H9 (cell line): ENCODE measurements at regions not wholly inside any gene's neighbourhood (a gene's known extent, or its start where the extent isn't known, plus 50 kb on each side); places are given as distances from the start of the nearest gene placed in this dataset.

Source experiments
- DNase-seq: peaks from one replicate; pipeline ENCODE4 v3.0.0-alpha.2; 2017
- H2AFZ ChIP-seq: one replicate; pipeline ENCODE4 v1.6.1; 2013; ENCODE audit warnings: mild to moderate bottlenecking, low read length, control low read depth, moderate library complexity
- H2AK5ac ChIP-seq: 2 replicates; pipeline ENCODE4 v1.6.1; 2013; ENCODE audit warnings: low read length, control low read depth, mixed read lengths; ENCODE audit not compliant: insufficient read length
- H2BK120ac ChIP-seq: one replicate; pipeline ENCODE4 v1.6.1; 2013; ENCODE audit warnings: low read depth, mild to moderate bottlenecking, low read length, control low read depth, inconsistent platforms; ENCODE audit not compliant: poor library complexity, severe bottlenecking
- H2BK12ac ChIP-seq: 2 replicates; pipeline ENCODE4 v1.6.1; 2013; ENCODE audit warnings: low read length, control low read depth, mixed read lengths, low read depth; ENCODE audit not compliant: insufficient read length
- H2BK15ac ChIP-seq: 2 replicates; pipeline ENCODE4 v1.6.1; 2013; ENCODE audit warnings: low read depth, low read length, control low read depth
- H2BK20ac ChIP-seq: one replicate; pipeline ENCODE4 v1.6.1; 2013; ENCODE audit warnings: low read depth, mild to moderate bottlenecking, low read length, control low read depth, inconsistent platforms; ENCODE audit not compliant: poor library complexity, severe bottlenecking
- H2BK5ac ChIP-seq: 2 replicates; pipeline ENCODE4 v1.6.1; 2013; ENCODE audit warnings: low read length, control low read depth, mixed read lengths; ENCODE audit not compliant: insufficient read length
- H3K14ac ChIP-seq: 2 replicates; pipeline ENCODE4 v1.6.1; 2013; ENCODE audit warnings: low read length, control low read depth; ENCODE audit not compliant: insufficient read depth
- H3K18ac ChIP-seq: 2 replicates; pipeline ENCODE4 v1.6.1; 2013; ENCODE audit warnings: low read depth, mild to moderate bottlenecking, mixed read lengths, low read length, control low read depth; ENCODE audit not compliant: insufficient read length
- H3K23ac ChIP-seq: 2 replicates; pipeline ENCODE4 v1.6.1; 2013; ENCODE audit warnings: low read length, control low read depth, mixed read lengths, low read depth; ENCODE audit not compliant: insufficient read length
- H3K23me2 ChIP-seq: 2 replicates; pipeline ENCODE4 v1.6.1; 2013; ENCODE audit warnings: low read depth, mild to moderate bottlenecking, mixed read lengths, low read length, control low read depth; ENCODE audit not compliant: insufficient read length, poor library complexity, severe bottlenecking
- H3K27ac ChIP-seq: 2 replicates; pipeline ENCODE4 v1.5.1; 2013; ENCODE audit warnings: low read length, control low read depth, mixed read lengths, low read depth; ENCODE audit not compliant: insufficient read length
- H3K27me3 ChIP-seq: 2 replicates; pipeline ENCODE4 v1.6.1; 2013; ENCODE audit warnings: low read length, control low read depth, inconsistent platforms; ENCODE audit not compliant: insufficient read depth
- H3K4ac ChIP-seq: 2 replicates; pipeline ENCODE4 v1.6.1; 2013; ENCODE audit warnings: low read depth, mild to moderate bottlenecking, control low read depth, inconsistent platforms, low read length, moderate library complexity
- H3K4me1 ChIP-seq: 2 replicates; pipeline ENCODE4 v1.6.1; 2013; ENCODE audit warnings: low read length, control low read depth, inconsistent platforms; ENCODE audit not compliant: insufficient read depth
- H3K4me2 ChIP-seq: 2 replicates; pipeline ENCODE4 v1.6.1; 2013; ENCODE audit warnings: low read length, control low read depth, mixed read lengths; ENCODE audit not compliant: insufficient read length, insufficient read depth
- H3K56ac ChIP-seq: 2 replicates; pipeline ENCODE4 v1.6.1; 2013; ENCODE audit warnings: low read depth, mild to moderate bottlenecking, mixed read lengths, low read length, control low read depth; ENCODE audit not compliant: insufficient read length
- H3K79me1 ChIP-seq: 2 replicates; pipeline ENCODE4 v1.6.1; 2013; ENCODE audit warnings: low read depth, mild to moderate bottlenecking, moderate library complexity, low read length, control low read depth, inconsistent platforms; ENCODE audit not compliant: insufficient read depth, poor library complexity, severe bottlenecking
- H3K79me2 ChIP-seq: 2 replicates; pipeline ENCODE4 v1.6.1; 2013; ENCODE audit warnings: low read length, control low read depth, inconsistent platforms; ENCODE audit not compliant: insufficient read depth
- H3K9ac ChIP-seq: 2 replicates; pipeline ENCODE4 v1.6.1; 2013; ENCODE audit warnings: low read length, control low read depth, mixed read lengths; ENCODE audit not compliant: insufficient read length; ENCODE audit errors: extremely low read depth
- H3K9me3 ChIP-seq: one replicate; pipeline ENCODE4 v1.6.1; 2013; ENCODE audit warnings: low read depth, low read length, inconsistent platforms; ENCODE audit not compliant: control insufficient read depth
- H3T11ph ChIP-seq: one replicate; pipeline ENCODE4 v1.6.1; 2013; ENCODE audit warnings: mild to moderate bottlenecking, low read length, control low read depth, inconsistent platforms
- H4K20me1 ChIP-seq: one replicate; pipeline ENCODE4 v1.6.1; 2013; ENCODE audit not compliant: control insufficient read depth, insufficient read length, insufficient read depth
- H4K5ac ChIP-seq: 2 replicates; pipeline ENCODE4 v1.6.1; 2013; ENCODE audit warnings: low read depth, mild to moderate bottlenecking, mixed read lengths, low read length, control low read depth; ENCODE audit not compliant: insufficient read length
- H4K8ac ChIP-seq: replicated peaks from 2 replicates; pipeline ENCODE4 v1.6.1; 2013; ENCODE audit warnings: low read length, control low read depth, mixed read lengths, low read depth; ENCODE audit not compliant: insufficient read length
- H4K91ac ChIP-seq: 2 replicates; pipeline ENCODE4 v1.6.1; 2013; ENCODE audit warnings: low read depth, mild to moderate bottlenecking, moderate library complexity, mixed read lengths, low read length, control low read depth; ENCODE audit not compliant: insufficient read length
- H3K27ac Mint-ChIP-seq, 3 experiments: 2 replicates in 2 of 3; 3 replicates in 1 of 3; pipeline ENCODE4 v1.8.0; 2020 to 2021; ENCODE audit warnings: mixed read lengths in 3 of 3, mild to moderate bottlenecking in 1 of 3, moderate library complexity in 1 of 3
- H3K27me3 Mint-ChIP-seq: 2 replicates; pipeline ENCODE4 v1.8.0; 2021; ENCODE audit warnings: low read depth, mild to moderate bottlenecking, moderate library complexity, mixed read lengths
- H3K36me3 Mint-ChIP-seq, 3 experiments: 2 replicates in 2 of 3; 3 replicates in 1 of 3; pipeline ENCODE4 v1.8.0; 2020 to 2021; ENCODE audit warnings: low read depth in 3 of 3, mixed read lengths in 3 of 3; ENCODE audit not compliant: insufficient read depth in 1 of 3
- H3K4me1 Mint-ChIP-seq, 2 experiments: 2 replicates each; pipeline ENCODE4 v1.8.0; 2020; ENCODE audit warnings: mixed read lengths in 2 of 2
- H3K4me3 Mint-ChIP-seq, 2 experiments: 2 replicates in 1 of 2; 3 replicates in 1 of 2; pipeline ENCODE4 v1.8.0; 2020 to 2021; ENCODE audit warnings: mild to moderate bottlenecking in 2 of 2, mixed read lengths in 2 of 2, moderate library complexity in 1 of 2
- H3K9me3 Mint-ChIP-seq, 2 experiments: 2 replicates in 1 of 2; 3 replicates in 1 of 2; pipeline ENCODE4 v1.8.0; 2020; ENCODE audit warnings: mild to moderate bottlenecking in 2 of 2, mixed read lengths in 2 of 2, moderate library complexity in 1 of 2
- WGBS: extraction: QIAGEN DNeasy Blood & Tissue Kit; methylation state at CpG from one replicate; pipeline ENCODE4 v1.1.7; 2013; ENCODE audit warnings: missing lambda C conversion rate, low lambda C conversion rate, mixed read lengths; ENCODE audit not compliant: insufficient read length; ENCODE audit errors: extremely low coverage; 5-methylcytosine and 5-hydroxymethylcytosine counted together
- TF ChIP-seq, protein P1 (sequence below): fragments of 200-600 bp; sonication (generic); conservative IDR thresholded peaks from 3 replicates; pipeline ENCODE4 v1.8.0; 2021; ENCODE audit warnings: antibody characterized with exemption, mild to moderate bottlenecking

DNA sequence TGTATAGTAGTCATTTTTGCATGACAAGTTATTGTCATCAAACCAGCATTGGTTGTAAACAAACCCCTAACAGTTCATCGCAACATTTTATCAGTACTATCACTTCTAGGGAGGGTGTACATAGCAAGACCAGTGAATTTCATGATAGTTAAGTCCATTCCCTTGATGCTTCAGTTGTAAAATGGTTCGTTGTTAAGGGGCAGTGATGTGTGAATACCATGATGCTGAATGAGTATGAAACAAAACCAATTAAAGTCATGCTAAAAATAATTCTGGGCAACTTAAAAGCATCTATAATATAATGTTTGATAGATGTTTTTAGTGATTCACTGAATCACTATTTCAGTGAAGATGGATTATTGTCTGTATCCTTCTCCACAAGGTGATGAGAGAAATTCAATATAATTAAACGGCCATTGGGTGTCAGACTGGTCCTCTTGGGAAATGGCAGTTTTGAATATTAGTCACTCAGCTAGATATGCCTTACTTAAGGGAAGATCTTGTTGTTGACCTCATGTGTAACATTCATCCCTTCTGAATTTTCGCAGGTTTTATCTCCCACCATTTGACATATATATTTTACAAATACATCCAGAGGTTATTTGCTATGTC, 742.2 kb upstream of the TMPRSS15 start:
- Histone ChIP-seq H2BK15ac (no peak overlapping the region), H4K20me1 (no peaks in the 10 kb centered on the region), H3K9me3 (no peaks in the 10 kb centered on the region), H3K79me1 (no peaks in the 10 kb centered on the region), H3K23me2 (no peaks in the 10 kb centered on the region), H2AFZ (no peak overlapping the region), H3K9ac (no peak overlapping the region), H3K4me2 (no peak overlapping the region), H3K14ac (no peak overlapping the region), H3K4me1 (no peaks in the 10 kb centered on the region), H2BK120ac (no peak overlapping the region), H3K27ac (no peak overlapping the region), H2AK5ac (no peak overlapping the region), H3K4ac (no peak overlapping the region), H3K79me2 (no peaks in the 10 kb centered on the region), H2BK5ac (no peak overlapping the region), H3K27me3 (no peaks in the 10 kb centered on the region), H2BK12ac (no peak overlapping the region), H3K56ac (no peak overlapping the region), H3K23ac (no peak overlapping the region), H4K8ac (no peak overlapping the region), H4K91ac (no peak overlapping the region), H3T11ph (no peak overlapping the region), H4K5ac (no peak overlapping the region), H3K18ac (no peak overlapping the region), H2BK20ac (no peak overlapping the region)
- Mint-ChIP-seq H3K4me1 (no peaks in the 10 kb centered on the region), H3K27ac (no peak overlapping the region), H3K9me3 (peaks cover 11 to 12% of the 10 kb centered on the region in 2 experiments), H3K27me3 (no peaks in the 10 kb centered on the region), H3K4me3 (no peak overlapping the region), H3K36me3 (peaks cover 3 to 17% (median 13%) of the 10 kb centered on the region in 3 experiments; a peak in 5 of 7 replicates)
- DNase-seq: no peak
- TF ChIP-seq, protein P1, sequence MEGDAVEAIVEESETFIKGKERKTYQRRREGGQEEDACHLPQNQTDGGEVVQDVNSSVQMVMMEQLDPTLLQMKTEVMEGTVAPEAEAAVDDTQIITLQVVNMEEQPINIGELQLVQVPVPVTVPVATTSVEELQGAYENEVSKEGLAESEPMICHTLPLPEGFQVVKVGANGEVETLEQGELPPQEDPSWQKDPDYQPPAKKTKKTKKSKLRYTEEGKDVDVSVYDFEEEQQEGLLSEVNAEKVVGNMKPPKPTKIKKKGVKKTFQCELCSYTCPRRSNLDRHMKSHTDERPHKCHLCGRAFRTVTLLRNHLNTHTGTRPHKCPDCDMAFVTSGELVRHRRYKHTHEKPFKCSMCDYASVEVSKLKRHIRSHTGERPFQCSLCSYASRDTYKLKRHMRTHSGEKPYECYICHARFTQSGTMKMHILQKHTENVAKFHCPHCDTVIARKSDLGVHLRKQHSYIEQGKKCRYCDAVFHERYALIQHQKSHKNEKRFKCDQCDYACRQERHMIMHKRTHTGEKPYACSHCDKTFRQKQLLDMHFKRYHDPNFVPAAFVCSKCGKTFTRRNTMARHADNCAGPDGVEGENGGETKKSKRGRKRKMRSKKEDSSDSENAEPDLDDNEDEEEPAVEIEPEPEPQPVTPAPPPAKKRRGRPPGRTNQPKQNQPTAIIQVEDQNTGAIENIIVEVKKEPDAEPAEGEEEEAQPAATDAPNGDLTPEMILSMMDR: no peak
- no CpG with 5 or more reads among the region's 4 CpGs for WGBS
